NCI-H128 (cell line): ENCODE measurements at regions not wholly inside any gene's neighbourhood (a gene's known extent, or its start where the extent isn't known, plus 50 kb on each side); places are given as distances from the start of the nearest gene placed in this dataset.

Source experiments
- DNase-seq: peaks from one replicate; lab custom pipeline; 2025; ENCODE audit not compliant: unreplicated experiment; lab: John Stamatoyannopoulos, UW

DNA sequence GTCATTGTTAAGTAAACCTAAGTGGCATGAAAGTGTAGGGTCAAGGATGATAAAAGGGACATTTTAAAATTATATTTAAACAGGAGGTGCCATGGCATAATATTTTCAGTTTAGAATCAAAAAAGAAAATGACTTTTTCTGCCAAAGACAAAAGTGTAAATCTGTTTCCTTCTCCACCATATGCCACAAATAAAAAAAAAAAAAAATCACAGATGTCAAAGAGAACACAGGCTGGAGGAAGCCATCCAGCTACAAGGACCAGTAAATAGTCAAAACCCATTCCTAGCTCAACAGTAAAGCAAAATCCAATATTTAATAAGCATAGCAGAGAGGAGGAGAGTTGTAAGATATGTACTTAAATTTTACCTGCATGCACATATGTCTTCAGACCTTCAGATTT lies 321.3 kb upstream of the TMEM229A start:
- DNase-seq: no peak

DNA sequence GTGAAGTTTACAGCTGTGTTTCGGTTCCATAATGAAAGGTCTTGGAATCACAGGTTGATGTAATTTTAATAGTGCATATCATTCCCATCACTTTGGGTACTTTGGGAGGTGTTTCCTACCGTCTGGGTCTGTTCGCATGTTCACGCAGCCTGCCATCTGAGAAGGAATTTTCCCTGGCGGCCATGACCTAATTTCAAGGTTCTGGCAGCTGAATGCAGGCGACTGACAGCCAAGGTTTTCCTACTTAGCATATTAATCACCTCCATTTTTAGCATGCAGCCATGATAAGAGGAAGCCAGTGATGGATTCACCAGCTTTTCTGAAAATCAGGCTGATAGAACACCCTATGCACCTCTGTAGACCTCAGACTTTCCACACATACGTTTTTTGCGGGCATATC lies 319.1 kb upstream of the TMEM229A start:
- DNase-seq: no peak

DNA sequence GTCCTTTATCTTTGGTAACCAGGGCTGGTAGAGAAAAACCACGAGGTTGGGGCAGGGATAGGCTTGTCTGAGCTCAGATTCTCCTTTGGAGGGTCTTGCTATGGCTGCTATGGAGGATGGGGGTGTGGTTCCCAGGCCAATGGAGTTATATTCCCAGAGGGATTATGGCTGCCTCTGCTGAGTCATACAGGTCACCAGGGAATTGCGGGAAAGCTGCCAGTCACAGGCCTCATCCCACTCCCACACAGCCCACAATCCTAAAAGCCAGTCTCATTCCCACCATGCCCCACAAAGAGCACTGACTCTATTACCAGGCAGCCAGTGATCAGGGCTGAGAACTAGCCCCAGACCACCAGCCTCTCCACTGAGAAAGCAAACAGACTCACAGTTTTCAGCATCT lies 316.6 kb upstream of the TMEM229A start:
- DNase-seq: no peak

DNA sequence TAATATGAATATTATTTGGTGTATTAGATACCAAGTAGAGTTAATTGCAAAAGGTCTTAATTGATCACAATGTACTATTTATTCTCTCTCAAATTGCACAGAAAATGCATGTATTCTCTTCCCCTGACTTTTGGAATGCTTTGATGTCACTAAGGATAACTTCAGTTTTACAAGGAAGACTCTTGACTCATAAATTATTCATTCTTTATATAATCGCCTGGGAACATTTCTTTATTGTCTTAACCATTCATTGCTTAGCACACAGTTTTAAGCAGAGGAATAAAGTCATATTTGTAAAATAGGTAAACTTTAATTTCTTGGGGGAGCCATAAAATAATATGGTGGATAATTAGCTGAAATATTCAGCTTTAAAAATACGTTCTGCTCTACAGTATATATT lies 306.0 kb upstream of the TMEM229A start:
- no peak for DNase-seq

DNA sequence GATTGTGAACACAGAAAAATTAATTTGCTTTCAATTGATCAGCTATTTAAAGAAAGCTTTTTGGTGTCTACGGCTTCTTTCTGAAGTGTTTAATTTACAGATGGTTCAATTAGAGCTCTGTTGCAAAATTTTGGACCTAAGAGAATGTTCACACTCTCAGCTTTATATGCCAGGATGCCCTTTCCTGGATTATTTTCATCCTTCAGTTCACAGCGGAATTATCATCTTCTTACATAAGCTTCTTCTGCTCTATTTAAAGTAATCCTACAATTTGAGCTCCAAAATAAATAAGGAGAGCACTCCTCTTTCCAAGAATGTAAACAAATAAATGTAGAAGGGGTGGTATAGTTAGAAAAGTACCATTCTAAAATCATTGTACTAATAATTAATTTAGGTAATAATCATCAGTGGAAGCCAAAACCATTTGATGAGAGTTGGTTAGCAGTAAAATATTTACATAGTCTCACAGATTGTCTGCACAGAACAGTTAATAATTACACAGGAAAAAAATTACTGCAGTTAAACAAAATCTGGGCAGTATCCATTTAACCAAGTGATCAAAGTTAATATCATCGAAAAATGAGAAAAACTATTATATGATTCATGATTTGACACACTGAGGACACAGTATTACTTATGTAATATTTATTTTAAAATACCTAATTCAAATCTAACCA lies 298.0 kb upstream of the TMEM229A start:
- DNase-seq: no peak

DNA sequence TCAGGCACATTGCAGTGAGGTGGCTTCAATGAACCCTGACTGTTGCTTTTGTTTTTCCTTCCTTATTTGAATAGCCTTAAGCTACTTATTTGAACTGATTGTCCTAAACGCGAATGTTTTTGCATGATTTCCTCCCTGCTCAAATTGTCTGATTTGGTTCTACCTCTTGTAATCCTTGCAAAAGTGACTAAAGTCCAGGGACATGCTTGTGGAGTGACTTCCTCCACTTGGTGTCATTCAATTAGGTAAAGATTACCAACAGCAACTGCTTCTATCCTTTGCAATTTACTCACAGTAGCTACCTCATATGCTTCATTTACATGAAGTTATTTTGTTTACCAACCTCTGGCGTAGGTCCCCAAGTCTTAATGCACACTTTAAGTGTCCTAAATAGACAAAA lies 295.9 kb upstream of the TMEM229A start:
- no peak for DNase-seq

- no peak for DNase-seq
Measured at GRCh38 chr7:124324262-124324661, 291.4 kb upstream of the TMEM229A start.

GRCh38 chr7:124323597-124323996 lies 290.7 kb upstream of the TMEM229A start:
- no peak for DNase-seq

DNA sequence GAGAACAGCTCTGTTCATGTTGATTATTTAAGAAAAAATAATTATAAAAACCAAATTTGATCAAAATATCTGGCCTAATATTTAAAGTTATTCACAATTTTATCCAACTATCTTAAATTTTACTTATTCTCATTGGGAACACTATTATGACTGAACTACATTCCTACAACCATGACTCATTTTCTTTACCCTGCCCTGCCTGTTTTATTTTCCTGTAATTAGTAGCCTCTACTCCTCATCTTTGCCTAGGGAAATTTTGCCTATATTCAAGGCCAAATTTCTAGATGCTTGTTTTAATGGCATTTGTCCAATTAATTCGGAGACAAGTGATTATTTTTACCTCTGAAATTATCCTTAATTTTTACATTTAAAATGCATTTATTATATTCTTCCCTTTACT lies 289.7 kb upstream of the TMEM229A start:
- no peak for DNase-seq

DNA sequence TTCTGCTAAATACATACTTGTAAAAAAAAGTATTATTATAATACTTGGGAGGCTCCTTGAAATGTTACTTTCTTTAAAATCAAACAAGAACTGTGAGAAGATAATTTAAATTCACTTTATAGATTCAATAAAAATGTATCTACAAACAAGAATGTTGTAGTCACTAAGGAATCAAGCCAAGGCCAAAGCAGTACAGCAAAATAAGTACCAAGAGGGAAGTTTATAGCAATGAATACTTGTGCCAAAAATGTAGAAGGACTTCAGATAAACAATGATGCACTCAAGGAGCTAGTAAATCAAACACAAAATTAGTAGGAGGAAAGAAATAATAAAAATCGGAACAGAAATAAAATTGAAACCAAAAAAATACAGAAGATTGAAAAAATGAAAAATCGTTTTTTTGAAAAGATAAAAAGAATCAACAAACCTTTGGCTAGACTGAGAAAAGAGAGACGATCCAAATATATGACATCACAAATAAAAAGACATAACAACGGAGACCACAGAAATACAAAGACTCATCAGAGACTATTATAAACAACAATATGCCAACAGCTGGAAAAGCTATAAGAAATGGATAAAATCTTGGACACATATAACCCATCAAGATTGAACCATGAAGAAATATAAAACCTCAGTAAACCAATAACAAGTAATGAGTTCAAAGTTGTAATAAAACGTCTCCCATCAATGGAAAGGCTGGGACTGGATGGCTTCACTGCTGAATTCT lies 286.0 kb upstream of the TMEM229A start:
- no peak for DNase-seq

DNA sequence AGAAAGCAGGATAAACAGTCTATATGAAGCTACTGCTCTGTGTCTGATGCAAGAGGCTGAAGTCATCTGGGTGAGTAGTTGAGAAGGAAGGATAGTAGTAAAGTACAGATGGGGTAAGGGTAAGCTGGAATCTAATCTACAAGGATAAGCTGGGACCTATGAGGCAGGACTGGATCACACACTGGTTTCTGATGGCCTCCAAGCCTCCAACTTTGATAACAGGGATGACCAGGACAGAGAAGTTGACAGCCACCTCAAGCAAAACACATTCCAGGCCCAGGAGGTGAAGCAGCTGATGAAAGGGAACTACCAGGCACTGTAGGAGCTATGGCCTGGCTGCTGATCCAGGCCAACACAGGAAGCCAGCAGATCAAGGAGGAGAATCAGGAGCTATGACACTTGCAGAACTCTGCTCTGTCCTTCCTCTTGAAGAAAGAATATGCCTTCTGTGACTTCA lies 278.1 kb upstream of the TMEM229A start:
- no peak for DNase-seq

GRCh38 chr7:124308384-124308783 lies 275.5 kb upstream of the TMEM229A start:
- no peak for DNase-seq

GRCh38 chr7:124295289-124295688 lies 262.4 kb upstream of the TMEM229A start:
- no peak for DNase-seq

- DNase-seq: no peak
Measured at GRCh38 chr7:124284937-124285336, 252.1 kb upstream of the TMEM229A start.

DNA sequence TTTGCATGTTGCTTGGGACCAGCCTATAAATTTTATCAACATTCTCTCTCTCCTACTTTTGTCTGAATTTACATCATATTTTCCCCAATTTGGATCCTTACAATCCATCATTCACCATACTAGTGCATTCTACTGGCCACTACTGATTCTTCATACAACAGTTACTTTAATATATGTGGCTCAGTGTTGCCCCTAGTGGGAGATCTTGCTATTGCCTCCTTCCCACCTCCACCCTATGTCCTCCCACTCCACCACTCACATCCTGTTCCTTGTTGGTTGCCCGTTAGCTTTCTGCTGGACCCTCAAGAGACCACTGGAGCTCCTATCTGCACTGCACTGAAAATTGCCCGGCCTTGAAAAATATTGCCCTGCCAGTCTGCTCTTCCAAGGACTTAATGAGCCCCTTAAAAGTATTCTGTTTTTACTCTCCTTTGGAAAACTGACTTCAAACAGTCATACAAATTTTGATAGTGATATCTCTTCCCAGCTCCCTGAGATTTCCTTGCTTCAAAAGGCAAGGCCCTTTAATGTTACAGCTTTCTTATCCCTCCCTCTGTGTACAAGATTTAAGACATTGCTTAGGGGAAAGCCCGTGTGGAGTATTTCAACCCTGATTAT lies 243.2 kb upstream of the TMEM229A start:
- no peak for DNase-seq

DNA sequence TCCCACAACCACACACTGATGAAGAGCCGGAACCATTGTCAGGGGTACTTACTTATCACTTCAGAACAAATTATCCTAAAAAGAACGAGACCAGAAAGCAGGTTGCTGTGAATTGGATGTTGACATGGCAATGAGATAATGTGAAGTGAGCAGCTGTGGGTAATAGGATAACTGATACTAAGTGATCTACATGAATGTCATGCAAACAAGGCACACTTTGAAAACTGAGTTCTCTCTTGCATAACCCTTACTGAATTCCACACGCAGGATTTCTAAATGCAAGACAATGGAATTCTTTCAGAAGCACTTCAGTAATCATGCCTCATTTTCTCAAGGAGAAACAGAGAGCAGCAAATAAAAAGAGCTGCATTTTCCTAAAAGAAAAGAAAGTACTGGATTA lies 242.5 kb upstream of the TMEM229A start:
- peak; percentile 55 for DNase-seq

DNA sequence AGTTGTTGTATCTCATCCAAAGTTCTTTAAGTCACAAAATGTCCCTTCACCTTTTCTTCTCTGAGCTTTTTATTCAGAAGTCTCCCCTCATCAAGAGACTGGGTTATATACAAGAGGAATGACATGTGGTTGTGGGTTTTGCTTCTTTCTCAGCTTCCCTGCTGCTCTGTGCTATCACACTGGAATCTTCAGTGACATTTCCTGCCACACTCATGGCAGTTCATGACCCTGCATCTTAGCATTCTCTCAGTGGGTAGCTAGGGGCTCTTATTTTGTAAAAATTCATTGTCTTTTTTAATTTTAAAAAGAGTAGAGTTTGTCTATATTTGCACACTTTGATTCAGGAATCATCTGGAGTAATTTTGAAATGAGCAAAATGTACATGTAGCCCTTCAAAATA lies 236.9 kb upstream of the TMEM229A start:
- DNase-seq: no peak

- no peak for DNase-seq
Measured at GRCh38 chr7:124267154-124267553, 234.3 kb upstream of the TMEM229A start.

DNA sequence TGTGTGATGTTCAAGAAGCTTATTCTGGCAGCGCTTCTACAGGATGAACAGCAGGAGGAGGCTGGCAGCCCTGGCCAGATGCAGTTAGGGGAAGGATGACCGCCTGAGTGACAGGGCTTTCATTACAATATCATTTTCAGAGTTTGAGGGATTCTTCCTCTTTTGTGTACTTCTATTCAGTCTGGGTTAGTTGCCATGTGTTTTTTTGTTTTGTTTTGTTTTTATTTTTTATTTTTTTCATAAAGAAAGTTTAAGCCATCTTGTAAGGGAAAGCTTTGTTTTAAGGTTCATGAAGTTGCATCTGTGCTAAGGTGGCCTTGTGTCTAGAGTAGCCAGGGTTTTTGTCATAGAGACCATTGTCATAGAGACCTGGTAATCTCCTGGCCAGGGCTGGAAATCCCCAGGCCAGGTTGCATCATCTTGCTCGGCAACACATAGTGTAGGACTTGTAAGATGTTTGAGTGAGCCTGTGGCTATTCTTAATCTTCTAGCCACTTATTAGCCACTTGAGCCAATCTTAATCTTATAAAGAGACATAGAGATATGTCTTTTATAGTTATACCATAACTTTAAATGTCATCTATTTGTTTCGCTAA lies 230.5 kb upstream of the TMEM229A start:
- DNase-seq: no peak

GRCh38 chr7:124261710-124262109 lies 228.8 kb upstream of the TMEM229A start:
- DNase-seq: no peak

DNA sequence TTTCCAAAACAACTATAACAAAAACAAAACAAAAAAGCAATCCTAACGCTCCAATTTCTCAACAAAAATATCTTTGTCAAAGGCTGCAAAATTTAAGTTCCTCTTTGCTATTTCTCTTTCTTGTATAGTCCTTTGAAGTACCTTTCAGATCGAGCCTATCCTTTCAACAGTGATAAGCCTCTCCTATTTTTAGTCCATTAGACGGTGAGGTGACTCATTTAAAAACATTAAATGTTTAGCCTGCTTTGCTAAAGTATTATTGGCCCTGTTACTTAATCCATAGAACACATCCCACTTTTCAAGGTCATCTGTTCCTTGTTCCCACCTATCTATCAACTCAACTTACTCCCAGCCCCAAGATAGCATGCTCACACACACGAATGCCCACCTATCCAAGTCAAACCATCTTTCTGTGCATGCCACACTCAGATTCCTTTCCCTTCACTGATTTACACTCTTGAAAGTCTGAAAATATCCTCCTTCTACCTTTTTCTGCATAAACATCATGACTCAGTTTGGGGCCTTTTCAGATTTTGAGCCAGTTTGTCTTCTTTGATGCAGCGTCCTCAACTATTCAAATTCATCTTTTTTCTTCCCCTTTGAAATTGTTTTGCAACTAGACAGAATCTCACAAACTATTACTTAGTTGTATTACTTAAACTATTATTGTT lies 224.9 kb upstream of the TMEM229A start:
- no peak for DNase-seq
